Jurkat, Clone E6-1 (cell line): ENCODE measurements at regions not wholly inside any gene's neighbourhood (a gene's known extent, or its start where the extent isn't known, plus 50 kb on each side); places are given as distances from the start of the nearest gene placed in this dataset.
"Not testable (repeated sequence)": the region's sequence is repeated elsewhere in the genome, so short reads cannot be mapped to it uniquely, and the experiment has no call there.

Source experiments
- DNase-seq: peaks from one replicate; pipeline ENCODE4 v3.0.0-alpha.2; 2011; ENCODE audit warnings: low read depth, low spot score
- H3K4me3 ChIP-seq: 2 replicates; pipeline ENCODE4 v1.5.1; 2011; ENCODE audit warnings: mild to moderate bottlenecking, low read length, control low read depth, moderate library complexity

DNA sequence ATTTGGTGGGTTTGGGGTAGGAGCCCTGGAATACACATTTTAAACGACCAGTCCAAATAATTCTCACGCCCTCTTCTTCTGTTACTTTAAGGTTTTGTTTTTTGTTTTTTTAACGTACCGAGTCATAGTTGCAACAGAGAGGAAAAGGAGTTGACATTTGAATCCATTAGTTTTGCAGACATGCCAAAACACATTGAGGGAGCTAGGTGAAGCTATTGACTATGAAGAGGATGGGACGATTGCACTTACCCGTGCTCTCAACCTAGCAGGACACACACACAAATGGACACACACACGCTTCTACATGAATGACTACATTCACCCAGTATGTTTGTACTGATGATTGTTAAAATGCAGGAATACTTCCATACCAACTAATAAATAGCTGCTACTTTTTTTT, 54.3 kb upstream of the CIT start:
- DNase-seq: no peak
- H3K4me3 ChIP-seq: no peak overlapping the region

- no peak overlapping the region for H3K4me3 ChIP-seq
- DNase-seq: no peak
Observed at GRCh38 chr12:119932921-119933320, 55.8 kb upstream of the CIT start.

DNA sequence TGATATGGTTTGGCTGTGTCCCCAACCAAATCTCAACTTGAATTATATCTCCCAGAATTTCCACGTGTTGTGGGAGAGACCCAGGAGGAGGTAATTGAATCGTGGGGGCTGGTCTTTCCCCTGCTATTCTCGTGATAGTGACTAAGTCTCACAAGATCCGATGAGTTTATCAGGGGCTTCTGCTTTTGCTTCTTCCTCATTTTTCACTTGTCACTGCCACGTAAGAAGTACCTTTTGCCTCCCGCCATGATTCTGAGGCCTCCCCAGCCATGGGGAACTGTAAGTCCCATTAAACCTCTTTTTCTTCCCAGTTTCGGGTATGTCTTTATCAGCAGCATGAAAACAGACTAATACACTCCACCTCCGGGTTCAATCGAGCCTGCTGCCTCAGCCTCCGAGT, 54.3 kb upstream of the BICDL1 start:
- DNase-seq, H3K4me3 ChIP-seq: not testable (repeated sequence)

DNA sequence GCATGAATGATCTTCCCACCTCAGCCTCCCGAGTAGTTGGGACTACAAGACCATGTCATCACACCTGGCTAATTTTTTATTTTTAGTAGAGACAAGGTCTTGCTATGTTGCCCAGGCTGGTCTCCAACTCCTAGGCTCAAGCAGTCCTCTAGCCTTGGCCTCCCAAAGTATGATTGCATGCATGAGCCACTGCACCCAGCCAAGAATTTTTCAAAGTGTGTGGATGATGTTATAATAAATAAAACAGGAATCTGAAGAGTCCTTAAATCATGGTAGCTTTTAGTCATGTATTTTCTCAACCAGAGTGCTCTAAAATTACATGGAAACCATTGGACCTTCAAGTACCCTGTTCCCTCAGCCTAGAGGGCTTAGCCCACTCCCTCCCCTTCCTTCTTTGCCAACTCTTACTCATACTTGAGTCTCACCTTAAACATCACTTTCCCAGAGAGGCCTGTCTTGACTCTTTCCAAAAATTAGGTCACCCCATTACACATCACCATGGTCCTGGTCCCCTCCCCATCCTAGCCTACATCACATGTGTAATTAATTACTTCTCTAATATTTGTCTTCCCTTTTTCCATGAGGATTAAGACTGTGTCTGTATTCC, 52.2 kb upstream of the BICDL1 start:
- no peak overlapping the region for H3K4me3 ChIP-seq
- no peak for DNase-seq

GRCh38 chr12:119938049-119938667, 50.9 kb upstream of the BICDL1 start:
- peak; percentile 50 for DNase-seq
- H3K4me3 ChIP-seq: no peak overlapping the region
